AG04450 (cell line): ENCODE measurements at regions not wholly inside any gene's neighbourhood (a gene's known extent, or its start where the extent isn't known, plus 50 kb on each side); places are given as distances from the start of the nearest gene placed in this dataset.

ENCODE experiments used
- CTCF ChIA-PET: fragments of 300-600, 350-600 bp; formaldehyde crosslinking; extraction: SDS; loops from one replicate; lab custom pipeline; 2022; ENCODE audit warnings: antibody characterized with exemption, inconsistent platforms; lab: Charles Lee
- POLR2A ChIA-PET: fragments of 350-600 bp; formaldehyde crosslinking; extraction: SDS; loops from one replicate; lab custom pipeline; 2021; ENCODE audit warnings: antibody characterized with exemption, inconsistent platforms; lab: Yijun Ruan, JAX
- DNase-seq: peaks from one replicate; pipeline ENCODE4 v3.0.0-alpha.2; 2011; ENCODE audit warnings: low read depth, low spot score
- H3K27ac ChIP-seq: one replicate; pipeline ENCODE4 v1.5.1; 2012; ENCODE audit warnings: low read depth, low read length, control low read depth
- H3K27me3 ChIP-seq: one replicate; pipeline ENCODE4 v1.6.0; 2012; ENCODE audit warnings: low read length; ENCODE audit not compliant: control insufficient read depth, insufficient read depth
- H3K4me3 ChIP-seq: 2 replicates; pipeline ENCODE4 v1.5.1; 2011; ENCODE audit warnings: mild to moderate bottlenecking, low read depth, low read length, control low read depth
- H3K9me3 ChIP-seq: 2 replicates; pipeline ENCODE4 v1.5.1; 2012; ENCODE audit warnings: low read length; ENCODE audit not compliant: control insufficient read depth, insufficient read depth
- CTCF ChIP-seq: IDR thresholded peaks from 2 replicates; pipeline ENCODE4 v1.5.1; 2011; ENCODE audit warnings: low read depth, low read length, control low read depth, inconsistent platforms

GRCh38 chr14:56733396-56733795, 76.9 kb downstream of the OTX2 start:
- Histone ChIP-seq H3K4me3 (no peak overlapping the region), H3K9me3 (no peaks in the 10 kb centered on the region), H3K27ac (no peak overlapping the region), H3K27me3 (peaks cover 12% of the 10 kb centered on the region)
- no peak for DNase-seq
- no peak for TF ChIP-seq CTCF
- CTCF ChIA-PET = no interaction called here
- POLR2A ChIA-PET = no interaction called here

GRCh38 chr14:56731187-56731586, 79.1 kb downstream of the OTX2 start:
- H3K9me3 ChIP-seq = no peaks in the 10 kb centered on the region
- ChIA-PET POLR2A (interaction anchor here (0.6 kb wide), 1 partner anchor 159 kb away, joined by 3 read pairs; no protein-coding TSS in a partner anchor), CTCF (no interaction called here)
- TF ChIP-seq CTCF = no peak
- DNase-seq = no peak
- no peak overlapping the region for H3K4me3 ChIP-seq
- no peak overlapping the region for H3K27ac ChIP-seq
- H3K27me3 ChIP-seq = peaks cover 12% of the 10 kb centered on the region

DNA sequence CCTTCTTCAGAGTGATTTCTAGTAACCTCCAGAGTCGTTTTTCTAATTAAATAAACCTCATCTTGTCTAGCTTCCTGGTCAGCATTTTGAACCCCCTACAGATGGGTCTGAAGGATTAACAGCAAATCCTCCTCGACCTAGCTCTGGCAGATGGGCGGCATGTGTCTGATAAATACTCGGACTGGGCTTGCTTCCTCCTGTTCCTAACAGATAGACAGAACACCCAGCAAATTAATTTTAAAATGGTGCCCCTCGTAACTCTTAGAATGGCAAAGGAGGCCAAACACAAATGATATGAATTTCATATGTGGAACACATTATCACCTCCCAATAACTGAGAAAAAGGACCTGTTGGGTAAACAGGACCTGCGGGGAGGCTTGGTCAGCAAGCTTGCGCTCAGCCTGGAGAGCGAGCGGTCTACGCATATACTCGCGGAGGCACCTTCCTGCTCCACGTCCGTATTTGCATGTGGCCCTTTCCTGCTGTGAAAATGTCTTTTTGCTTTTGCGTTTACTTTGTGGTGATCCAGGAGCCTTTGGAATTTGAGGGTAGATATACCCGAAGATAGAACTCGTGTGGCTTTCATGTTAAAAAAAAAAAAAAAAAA, 79.6 kb downstream of the OTX2 start:
- ChIA-PET POLR2A (interaction anchor here (0.6 kb wide), 1 partner anchor 160 kb away, joined by 3 read pairs; no protein-coding TSS in a partner anchor), CTCF (no interaction called here)
- TF ChIP-seq CTCF = no peak
- no peaks in the 10 kb centered on the region for H3K9me3 ChIP-seq
- no peak for DNase-seq
- no peak overlapping the region for H3K4me3 ChIP-seq
- peaks cover 12% of the 10 kb centered on the region for H3K27me3 ChIP-seq
- H3K27ac ChIP-seq = no peak overlapping the region

GRCh38 chr14:56724013-56724412, 86.3 kb downstream of the OTX2 start:
- no peak overlapping the region for H3K27ac ChIP-seq
- ChIA-PET POLR2A (no interaction called here), CTCF (no interaction called here)
- no peaks in the 10 kb centered on the region for H3K27me3 ChIP-seq
- no peak overlapping the region for H3K4me3 ChIP-seq
- no peak for TF ChIP-seq CTCF
- no peaks in the 10 kb centered on the region for H3K9me3 ChIP-seq
- no peak for DNase-seq

DNA sequence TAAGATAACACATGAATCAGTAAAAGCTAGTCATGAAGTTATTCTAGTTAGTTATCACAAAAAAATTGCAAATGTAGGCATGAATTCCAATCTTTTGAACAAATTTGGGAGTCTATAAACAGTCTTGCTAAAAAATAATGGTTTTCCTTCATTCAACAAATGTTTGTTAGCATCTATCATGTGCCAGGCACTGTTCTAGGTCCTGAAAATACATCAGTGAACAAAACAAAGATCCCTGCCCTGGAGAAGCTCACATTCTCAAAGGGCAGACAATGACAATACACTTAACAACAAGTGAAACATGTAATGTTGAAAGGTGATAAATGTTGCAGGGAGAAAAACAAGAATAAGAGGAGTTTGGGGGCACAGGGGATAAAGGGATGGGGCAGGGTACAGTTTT, 86.9 kb downstream of the OTX2 start:
- POLR2A ChIA-PET = no interaction called here
- H3K4me3 ChIP-seq = no peak overlapping the region

More for the DNA sequence above, 86.9 kb downstream of the OTX2 start:
- TF ChIP-seq CTCF = no peak
- H3K27ac ChIP-seq = no peak overlapping the region
- CTCF ChIA-PET = no interaction called here
- no peaks in the 10 kb centered on the region for H3K9me3 ChIP-seq
- no peak for DNase-seq
- H3K27me3 ChIP-seq = no peaks in the 10 kb centered on the region
